ENCODE measurements at regions not wholly inside any gene's neighbourhood (a gene's known extent, or its start where the extent isn't known, plus 50 kb on each side); places are given as distances from the start of the nearest gene placed in this dataset.
"Not testable (repeated sequence)": the region's sequence is repeated elsewhere in the genome, so short reads cannot be mapped to it uniquely, and the experiment has no call there.

DNA sequence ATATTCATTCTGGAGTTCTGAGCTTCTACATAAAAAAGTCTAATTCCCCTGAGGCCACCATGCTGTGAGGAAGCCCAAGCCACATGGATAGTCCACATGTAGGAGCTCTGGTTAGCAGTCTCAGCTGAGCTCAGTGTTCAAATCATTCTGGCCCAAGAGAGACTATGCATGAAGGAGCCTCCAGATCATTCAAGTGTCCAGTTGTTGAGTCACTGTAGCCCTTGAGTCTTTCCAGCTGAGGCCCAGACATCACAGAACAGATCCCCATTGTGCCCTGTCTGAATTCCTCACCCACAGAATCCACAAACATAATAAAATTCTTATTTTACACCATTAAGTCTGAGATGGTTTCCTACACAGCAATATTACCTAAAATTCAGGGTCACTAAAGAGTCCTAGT lies 107.0 kb upstream of the NGF start:
- TF ChIP-seq, protein P1, sequence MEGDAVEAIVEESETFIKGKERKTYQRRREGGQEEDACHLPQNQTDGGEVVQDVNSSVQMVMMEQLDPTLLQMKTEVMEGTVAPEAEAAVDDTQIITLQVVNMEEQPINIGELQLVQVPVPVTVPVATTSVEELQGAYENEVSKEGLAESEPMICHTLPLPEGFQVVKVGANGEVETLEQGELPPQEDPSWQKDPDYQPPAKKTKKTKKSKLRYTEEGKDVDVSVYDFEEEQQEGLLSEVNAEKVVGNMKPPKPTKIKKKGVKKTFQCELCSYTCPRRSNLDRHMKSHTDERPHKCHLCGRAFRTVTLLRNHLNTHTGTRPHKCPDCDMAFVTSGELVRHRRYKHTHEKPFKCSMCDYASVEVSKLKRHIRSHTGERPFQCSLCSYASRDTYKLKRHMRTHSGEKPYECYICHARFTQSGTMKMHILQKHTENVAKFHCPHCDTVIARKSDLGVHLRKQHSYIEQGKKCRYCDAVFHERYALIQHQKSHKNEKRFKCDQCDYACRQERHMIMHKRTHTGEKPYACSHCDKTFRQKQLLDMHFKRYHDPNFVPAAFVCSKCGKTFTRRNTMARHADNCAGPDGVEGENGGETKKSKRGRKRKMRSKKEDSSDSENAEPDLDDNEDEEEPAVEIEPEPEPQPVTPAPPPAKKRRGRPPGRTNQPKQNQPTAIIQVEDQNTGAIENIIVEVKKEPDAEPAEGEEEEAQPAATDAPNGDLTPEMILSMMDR (conservative IDR thresholded peaks at IDR 0.05; ENCODE audit: low read depth, low read length): no peak
- H3K4me3 ChIP-seq (ENCODE audit: low read depth, low read length): no peak overlapping the region
- no peak for DNase-seq (ENCODE audit: low read depth)

DNA sequence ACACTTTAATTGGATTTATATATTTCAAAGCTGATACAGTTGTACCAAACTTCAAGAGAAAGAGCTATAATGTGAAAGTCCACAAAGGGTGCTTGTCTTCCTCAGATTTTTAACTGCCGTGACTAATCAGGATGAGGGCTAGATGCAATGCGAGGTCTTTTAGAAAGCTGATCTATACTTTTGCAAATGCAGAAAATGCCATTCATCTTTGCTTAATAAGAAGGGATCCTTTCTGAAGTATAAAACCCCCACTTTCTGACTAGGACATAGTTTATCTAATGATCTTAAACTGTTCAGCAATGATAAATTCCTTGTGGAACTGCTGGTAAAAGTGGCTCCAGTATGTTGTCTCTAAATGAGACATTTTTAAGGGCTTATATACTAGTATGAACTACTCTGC lies 102.7 kb upstream of the NGF start:
- H3K4me3 ChIP-seq (ENCODE audit: low read depth, low read length): no peak overlapping the region
- TF ChIP-seq, protein P1 (conservative IDR thresholded peaks at IDR 0.05; ENCODE audit: low read depth, low read length): no peak
- DNase-seq (ENCODE audit: low read depth): no peak

DNA sequence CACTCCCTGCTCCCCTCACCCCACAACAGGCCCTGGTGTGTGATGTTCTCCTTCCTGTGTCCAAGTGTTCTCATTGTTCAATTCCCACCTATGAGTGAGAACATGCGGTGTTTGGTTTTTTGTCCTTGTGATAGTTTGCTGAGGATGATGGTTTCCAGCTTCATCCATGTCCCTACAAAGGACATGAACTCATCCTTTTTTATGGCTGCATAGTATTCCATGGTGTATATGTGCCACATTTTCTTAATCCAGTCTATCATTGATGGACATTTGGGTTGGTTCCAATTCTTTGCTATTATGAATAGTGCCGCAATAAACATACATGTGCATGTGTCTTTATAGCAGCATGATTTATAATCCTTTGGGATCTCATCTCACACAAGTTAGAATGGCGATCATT lies 101.5 kb upstream of the NGF start:
- not testable (repeated sequence) for H3K4me3 ChIP-seq (ENCODE audit: low read depth, low read length); DNase-seq (ENCODE audit: low read depth)

DNA sequence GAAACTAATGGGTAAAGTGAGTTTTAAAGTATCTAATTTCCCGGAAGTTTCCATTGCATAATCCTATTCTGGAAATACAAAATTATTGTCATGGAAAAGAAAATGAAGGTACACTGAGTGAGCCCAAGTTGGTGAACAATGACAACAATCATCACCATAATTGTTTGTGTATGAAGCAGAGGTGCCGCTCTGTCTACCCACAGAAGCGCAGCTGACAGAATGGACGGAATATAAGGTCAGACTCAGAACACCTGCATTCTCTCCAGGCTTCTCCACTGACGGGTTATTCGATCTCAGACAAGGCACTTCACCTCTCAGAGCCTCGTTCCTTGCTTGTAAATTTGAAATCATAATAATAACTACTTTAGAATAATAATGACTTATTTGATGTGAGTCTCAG lies 99.1 kb upstream of the NGF start:
- H3K4me3 ChIP-seq (ENCODE audit: low read depth, low read length): no peak overlapping the region
- DNase-seq (ENCODE audit: low read depth): no peak
- TF ChIP-seq, protein P1 (conservative IDR thresholded peaks at IDR 0.05; ENCODE audit: low read depth, low read length): no peak

DNA sequence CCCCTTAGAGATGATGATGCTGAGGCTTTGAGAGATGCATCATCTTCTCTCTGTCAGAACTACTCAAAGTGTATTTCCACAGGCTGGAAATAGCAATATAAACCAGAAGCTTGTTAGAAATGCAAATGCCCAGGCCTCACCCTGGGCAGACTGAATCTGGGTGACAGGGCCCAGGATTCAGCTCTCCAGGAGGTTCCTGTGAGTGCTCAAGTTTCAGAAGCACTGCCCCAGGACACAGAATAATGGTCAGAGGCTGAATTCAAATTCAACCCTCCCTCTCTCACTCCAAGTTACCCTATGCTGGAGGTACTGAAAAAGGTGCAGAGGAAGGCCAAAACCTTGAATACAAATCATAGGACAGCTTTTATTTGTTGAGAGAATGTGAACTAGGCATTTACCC lies 98.5 kb upstream of the NGF start:
- DNase-seq (ENCODE audit: low read depth): no peak
- no peak overlapping the region for H3K4me3 ChIP-seq (ENCODE audit: low read depth, low read length)
- TF ChIP-seq, protein P1 (conservative IDR thresholded peaks at IDR 0.05; ENCODE audit: low read depth, low read length): no peak

DNA sequence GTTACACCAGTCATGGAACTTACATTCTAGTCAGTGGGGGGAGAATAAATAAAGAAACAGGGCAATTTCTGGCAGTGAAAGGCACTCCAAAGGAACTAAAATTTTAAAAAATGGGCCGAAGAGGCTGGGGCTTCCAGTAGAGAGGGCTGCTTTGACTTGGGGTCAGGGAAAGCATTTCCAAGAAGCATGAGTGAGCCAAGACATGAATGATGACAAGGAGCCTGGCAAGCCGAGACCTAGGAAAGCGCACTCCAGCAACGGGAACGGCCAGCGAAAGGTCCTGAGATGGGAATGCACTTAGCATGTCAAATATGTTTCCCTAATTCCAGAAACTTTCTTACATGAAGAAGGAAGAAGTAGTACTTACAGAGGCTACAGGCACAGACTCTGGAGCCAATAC lies 95.4 kb upstream of the NGF start:
- H3K4me3 ChIP-seq (ENCODE audit: low read depth, low read length): no peak overlapping the region
- TF ChIP-seq, protein P1 (conservative IDR thresholded peaks at IDR 0.05; ENCODE audit: low read depth, low read length): no peak

DNA sequence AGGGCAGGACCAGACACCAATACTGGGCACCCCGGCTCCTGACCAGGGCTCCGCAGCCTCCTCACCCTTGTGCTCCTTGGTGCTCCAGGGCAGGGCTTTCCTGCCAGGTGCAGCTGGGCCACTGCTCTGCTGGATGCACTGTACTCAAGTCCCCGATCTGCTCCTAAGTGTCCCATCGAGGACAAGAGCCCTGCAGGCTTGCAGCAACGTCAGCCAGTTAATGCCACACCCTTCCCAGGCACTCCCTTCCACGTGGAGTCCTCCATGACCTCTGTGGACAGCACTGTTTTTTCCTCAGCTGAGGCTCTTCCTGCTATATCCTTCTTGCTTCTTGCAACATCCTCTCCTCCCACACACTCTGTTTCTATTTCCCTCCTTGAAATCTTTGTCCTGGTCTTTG lies 94.0 kb upstream of the NGF start:
- no peak for DNase-seq (ENCODE audit: low read depth)
- no peak overlapping the region for H3K4me3 ChIP-seq (ENCODE audit: low read depth, low read length)
- TF ChIP-seq, protein P1 (conservative IDR thresholded peaks at IDR 0.05; ENCODE audit: low read depth, low read length): no peak

More for the DNA sequence above, 95.4 kb upstream of the NGF start:
- no peak for DNase-seq (ENCODE audit: low read depth)
